Colonic mucosa (tissue), 4 donors: ENCODE measurements at regions not wholly inside any gene's neighbourhood (a gene's known extent, or its start where the extent isn't known, plus 50 kb on each side); places are given as distances from the start of the nearest gene placed in this dataset.

Experiments used
- DNase-seq: peaks from one replicate; pipeline ENCODE4 v3.0.0-alpha.2; 2020
- H3K27ac ChIP-seq: fragments of 200-600 bp; one replicate; pipeline ENCODE4 v1.8.0; 2021
- H3K27me3 ChIP-seq: fragments of 200-600 bp; one replicate; pipeline ENCODE4 v1.8.0; 2021
- H3K36me3 ChIP-seq: fragments of 200-600 bp; one replicate; pipeline ENCODE4 v1.8.0; 2021
- H3K4me1 ChIP-seq: fragments of 200-600 bp; one replicate; pipeline ENCODE4 v1.8.0; 2021; ENCODE audit warnings: mild to moderate bottlenecking
- H3K4me3 ChIP-seq: fragments of 200-600 bp; one replicate; pipeline ENCODE4 v1.8.0; 2021
- H3K9ac ChIP-seq, 2 donors: one replicate each; pipeline ENCODE4 v1.7.0; 2013; ENCODE audit warnings: control low read depth in 2 of 2, low read depth in 2 of 2, low read length in 2 of 2
- H3K9me3 ChIP-seq: fragments of 200-600 bp; one replicate; pipeline ENCODE4 v1.8.0; 2021
- CTCF ChIP-seq: fragments of 200-600 bp; IDR thresholded peaks from one replicate; pipeline ENCODE4 v1.8.0; 2022; ENCODE audit warnings: antibody characterized with exemption, mild to moderate bottlenecking
- intact Hi-C: fragments of 100-400 bp; cut with DNase I; formaldehyde crosslinking; loops from one replicate; pipeline ENCODE4 v1.14.1; 2022
- donor health status: healthy.
- donor health status: DM: no; HTN: no; CAD: no.
- donor health status: DM: no; HTN: no; CAD: no.

- peaks cover 8% of the 10 kb centered on the region for H3K4me1 ChIP-seq
- no peak overlapping the region for H3K4me3 ChIP-seq
- no peak for TF ChIP-seq CTCF
- H3K36me3 ChIP-seq, result no peaks in the 10 kb centered on the region
- H3K27ac ChIP-seq, result peak overlapping the region; percentile 38
- no peaks in the 10 kb centered on the region for H3K27me3 ChIP-seq
- intact Hi-C loops, result no loop called here
- DNase-seq, result no peak
- peak overlapping the region in 1 of 2 donors; percentile 51 for H3K9ac ChIP-seq
- no peaks in the 10 kb centered on the region for H3K9me3 ChIP-seq
These were observed 111.5 kb downstream of the ETS2 start for GRCh38 chr21:38917043-38917774.

- no peak for DNase-seq
- no peaks in the 10 kb centered on the region for H3K27me3 ChIP-seq
- intact Hi-C loops, result no loop called here
- peak overlapping the region; percentile 38 for H3K27ac ChIP-seq
- peaks cover 8% of the 10 kb centered on the region for H3K4me1 ChIP-seq
- H3K9ac ChIP-seq, result peak overlapping the region in 1 of 2 donors; percentile 56
- no peaks in the 10 kb centered on the region for H3K9me3 ChIP-seq
- no peak overlapping the region for H3K4me3 ChIP-seq
- no peak for TF ChIP-seq CTCF
- H3K36me3 ChIP-seq, result no peaks in the 10 kb centered on the region
These were observed 110.7 kb downstream of the ETS2 start for GRCh38 chr21:38916214-38916964.

GRCh38 chr21:38915546-38915945 lies 109.8 kb downstream of the ETS2 start:
- intact Hi-C loops, result no loop called here
- no peak for TF ChIP-seq CTCF
- Histone ChIP-seq H3K36me3 (no peaks in the 10 kb centered on the region), H3K27ac (peak overlapping the region; percentile 88), H3K9me3 (no peaks in the 10 kb centered on the region), H3K4me1 (peaks cover 8% of the 10 kb centered on the region), H3K4me3 (no peak overlapping the region), H3K27me3 (no peaks in the 10 kb centered on the region), H3K9ac (peak overlapping the region in 1 of 2 donors; percentile 56)
- no peak for DNase-seq

- H3K9me3 ChIP-seq, result no peaks in the 10 kb centered on the region
- no peaks in the 10 kb centered on the region for H3K27me3 ChIP-seq
- peak overlapping the region; percentile 88 for H3K27ac ChIP-seq
- no peak overlapping the region for H3K4me3 ChIP-seq
- no peak for DNase-seq
- intact Hi-C loops, result loop anchor here (5.0 kb wide), 1 partner anchor 102 kb away; no protein-coding TSS in a partner anchor
- H3K4me1 ChIP-seq, result peaks cover 8% of the 10 kb centered on the region
- H3K9ac ChIP-seq, result peak overlapping the region in 1 of 2 donors; percentile 88
- no peaks in the 10 kb centered on the region for H3K36me3 ChIP-seq
- no peak for TF ChIP-seq CTCF
These were observed 109.0 kb downstream of the ETS2 start for GRCh38 chr21:38914528-38915293.

- TF ChIP-seq CTCF, result no peak
- H3K9ac ChIP-seq, result peak overlapping the region in 1 of 2 donors; percentile 88
- H3K27me3 ChIP-seq, result no peaks in the 10 kb centered on the region
- peak overlapping the region; percentile 88 for H3K27ac ChIP-seq
- H3K9me3 ChIP-seq, result no peaks in the 10 kb centered on the region
- peaks cover 6% of the 10 kb centered on the region for H3K4me1 ChIP-seq
- intact Hi-C loops, result loop anchor here (5.0 kb wide), 1 partner anchor 102 kb away; no protein-coding TSS in a partner anchor
- H3K4me3 ChIP-seq, result no peak overlapping the region
- H3K36me3 ChIP-seq, result no peaks in the 10 kb centered on the region
- DNase-seq, result no peak
These were observed 108.3 kb downstream of the ETS2 start for GRCh38 chr21:38913893-38914527.
